ENCODE measurements at regions not wholly inside any gene's neighbourhood (a gene's known extent, or its start where the extent isn't known, plus 50 kb on each side); places are given as distances from the start of the nearest gene placed in this dataset.

DNA sequence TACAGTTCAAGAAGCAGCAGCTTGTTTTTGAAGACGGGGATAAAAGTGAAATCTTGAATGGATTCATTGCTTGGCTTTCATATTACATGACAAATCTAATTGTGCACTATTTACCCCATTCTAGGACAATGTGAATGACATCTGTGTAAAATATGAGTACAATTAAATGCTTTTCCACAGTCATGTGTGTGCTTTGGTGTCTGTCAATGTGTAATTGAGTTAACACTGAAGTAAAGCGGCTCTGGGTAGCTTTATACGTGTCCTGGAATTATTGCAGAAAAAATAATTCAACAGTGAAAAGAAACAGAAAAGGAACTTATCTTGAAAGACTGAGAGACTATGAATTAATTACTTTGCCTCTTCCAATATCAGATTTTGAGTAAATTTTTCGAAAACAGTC lies 233.5 kb upstream of the HS3ST5 start:
- H3K9ac ChIP-seq (ENCODE audit: low read length), result no peak overlapping the region
- no peak overlapping the region for H3K56ac ChIP-seq (ENCODE audit: low read length)
- no peak overlapping the region for H3K4me3 ChIP-seq (ENCODE audit: low read length)
- no peak overlapping the region for H3K18ac ChIP-seq (ENCODE audit: low read length)
- H2BK120ac ChIP-seq (ENCODE audit: low read depth, low read length), result no peak overlapping the region
- no CpG with 5 or more reads among the region's 4 CpGs for WGBS (ENCODE audit: extremely low coverage, insufficient coverage, low lambda C conversion rate)
- no peak overlapping the region for H4K8ac ChIP-seq (ENCODE audit: low read depth, low read length)
- DNase-seq, result no peak
- no peaks in the 10 kb centered on the region for H3K27me3 ChIP-seq (ENCODE audit: insufficient read depth, low read length, poor library complexity)
- H3K4ac ChIP-seq (ENCODE audit: low read depth, low read length), result no peak overlapping the region
- no peak overlapping the region for H2BK15ac ChIP-seq (replicated peaks; ENCODE audit: low read depth)
- no peaks in the 10 kb centered on the region for H3K36me3 ChIP-seq (ENCODE audit: control insufficient read depth, insufficient read depth, low read length)
- H4K5ac ChIP-seq (ENCODE audit: low read length), result no peak overlapping the region
- no peaks in the 10 kb centered on the region for H3K79me2 ChIP-seq (ENCODE audit: control insufficient read depth, insufficient read depth, low read length)
- no peaks in the 10 kb centered on the region for H3K4me1 ChIP-seq (ENCODE audit: control insufficient read depth, low read depth, low read length)
- H3K27ac ChIP-seq (ENCODE audit: low read depth, low read length), result no peak overlapping the region
- no peaks in the 10 kb centered on the region for H3K79me1 ChIP-seq (ENCODE audit: low read length)
- H3K23ac ChIP-seq (ENCODE audit: low read length), result no peak overlapping the region
- H2AK5ac ChIP-seq (ENCODE audit: low read length), result no peak overlapping the region
- H2BK5ac ChIP-seq (ENCODE audit: low read length), result no peak overlapping the region
- no peak overlapping the region for H3K4me2 ChIP-seq (ENCODE audit: low read length)

GRCh38 chr6:114569669-114570068 lies 226.8 kb upstream of the HS3ST5 start:
- no peaks in the 10 kb centered on the region for H3K36me3 ChIP-seq (ENCODE audit: control insufficient read depth, insufficient read depth, low read length)
- no peak overlapping the region for H2AK5ac ChIP-seq (ENCODE audit: low read length)
- peak; percentile 68 for DNase-seq
- H2BK15ac ChIP-seq (replicated peaks; ENCODE audit: low read depth), result no peak overlapping the region
- H3K4ac ChIP-seq (ENCODE audit: low read depth, low read length), result no peak overlapping the region
- no peaks in the 10 kb centered on the region for H3K79me2 ChIP-seq (ENCODE audit: control insufficient read depth, insufficient read depth, low read length)
- no peaks in the 10 kb centered on the region for H3K27me3 ChIP-seq (ENCODE audit: insufficient read depth, low read length, poor library complexity)
- H2BK120ac ChIP-seq (ENCODE audit: low read depth, low read length), result no peak overlapping the region
- no peak overlapping the region for H4K8ac ChIP-seq (ENCODE audit: low read depth, low read length)
- H2BK5ac ChIP-seq (ENCODE audit: low read length), result no peak overlapping the region
- H3K18ac ChIP-seq (ENCODE audit: low read length), result no peak overlapping the region
- H3K79me1 ChIP-seq (ENCODE audit: low read length), result no peaks in the 10 kb centered on the region
- no peak overlapping the region for H3K9ac ChIP-seq (ENCODE audit: low read length)
- no peak overlapping the region for H3K4me3 ChIP-seq (ENCODE audit: low read length)
- no peak overlapping the region for H3K56ac ChIP-seq (ENCODE audit: low read length)
- no CpG with 5 or more reads among the region's 3 CpGs for WGBS (ENCODE audit: extremely low coverage, insufficient coverage, low lambda C conversion rate)
- H3K27ac ChIP-seq (ENCODE audit: low read depth, low read length), result no peak overlapping the region
- peaks cover 2% of the 10 kb centered on the region for H3K4me1 ChIP-seq (ENCODE audit: control insufficient read depth, low read depth, low read length)
- H3K23ac ChIP-seq (ENCODE audit: low read length), result no peak overlapping the region
- H4K5ac ChIP-seq (ENCODE audit: low read length), result no peak overlapping the region
- no peak overlapping the region for H3K4me2 ChIP-seq (ENCODE audit: low read length)

GRCh38 chr6:114564302-114564933 lies 221.6 kb upstream of the HS3ST5 start:
- H3K27me3 ChIP-seq (ENCODE audit: insufficient read depth, low read length, poor library complexity), result no peaks in the 10 kb centered on the region

GRCh38 chr6:114559419-114559818 lies 216.6 kb upstream of the HS3ST5 start:
- Histone ChIP-seq H3K4me2 (ENCODE audit: low read length) (no peak overlapping the region), H2BK5ac (ENCODE audit: low read length) (no peak overlapping the region), H3K4me3 (ENCODE audit: low read length) (no peak overlapping the region), H2BK120ac (ENCODE audit: low read depth, low read length) (no peak overlapping the region), H3K23ac (ENCODE audit: low read length) (no peak overlapping the region), H4K5ac (ENCODE audit: low read length) (no peak overlapping the region), H3K27ac (ENCODE audit: low read depth, low read length) (no peak overlapping the region), H3K79me1 (ENCODE audit: low read length) (no peaks in the 10 kb centered on the region), H3K4ac (ENCODE audit: low read depth, low read length) (no peak overlapping the region), H3K4me1 (ENCODE audit: control insufficient read depth, low read depth, low read length) (no peaks in the 10 kb centered on the region), H3K36me3 (ENCODE audit: control insufficient read depth, insufficient read depth, low read length) (no peaks in the 10 kb centered on the region), H3K79me2 (ENCODE audit: control insufficient read depth, insufficient read depth, low read length) (no peaks in the 10 kb centered on the region), H3K56ac (ENCODE audit: low read length) (no peak overlapping the region), H2BK15ac (replicated peaks; ENCODE audit: low read depth) (no peak overlapping the region), H3K18ac (ENCODE audit: low read length) (no peak overlapping the region), H4K8ac (ENCODE audit: low read depth, low read length) (no peak overlapping the region), H3K9ac (ENCODE audit: low read length) (no peak overlapping the region), H2AK5ac (ENCODE audit: low read length) (no peak overlapping the region), H3K27me3 (ENCODE audit: insufficient read depth, low read length, poor library complexity) (no peaks in the 10 kb centered on the region)
- no CpG with 5 or more reads among the region's 1 CpG for WGBS (ENCODE audit: extremely low coverage, insufficient coverage, low lambda C conversion rate)
- no peak for DNase-seq

More at GRCh38 chr6:114564302-114564933, 221.6 kb upstream of the HS3ST5 start:
- peak; percentile 40 for DNase-seq
- Histone ChIP-seq H3K9ac (ENCODE audit: low read length) (no peak overlapping the region), H4K8ac (ENCODE audit: low read depth, low read length) (no peak overlapping the region), H3K79me1 (ENCODE audit: low read length) (no peaks in the 10 kb centered on the region), H2BK5ac (ENCODE audit: low read length) (no peak overlapping the region), H2BK15ac (replicated peaks; ENCODE audit: low read depth) (no peak overlapping the region), H3K79me2 (ENCODE audit: control insufficient read depth, insufficient read depth, low read length) (no peaks in the 10 kb centered on the region), H3K18ac (ENCODE audit: low read length) (no peak overlapping the region), H2AK5ac (ENCODE audit: low read length) (no peak overlapping the region), H2BK120ac (ENCODE audit: low read depth, low read length) (no peak overlapping the region), H3K4ac (ENCODE audit: low read depth, low read length) (no peak overlapping the region), H3K23ac (ENCODE audit: low read length) (no peak overlapping the region), H3K4me2 (ENCODE audit: low read length) (no peak overlapping the region), H3K36me3 (ENCODE audit: control insufficient read depth, insufficient read depth, low read length) (no peaks in the 10 kb centered on the region), H3K27ac (ENCODE audit: low read depth, low read length) (no peak overlapping the region), H3K4me1 (ENCODE audit: control insufficient read depth, low read depth, low read length) (no peaks in the 10 kb centered on the region), H4K5ac (ENCODE audit: low read length) (no peak overlapping the region), H3K4me3 (ENCODE audit: low read length) (no peak overlapping the region), H3K56ac (ENCODE audit: low read length) (no peak overlapping the region)
- WGBS (ENCODE audit: extremely low coverage, insufficient coverage, low lambda C conversion rate), result no CpG with 5 or more reads among the region's 9 CpGs

- Histone ChIP-seq H3K79me2 (ENCODE audit: control insufficient read depth, insufficient read depth, low read length) (no peaks in the 10 kb centered on the region), H3K56ac (ENCODE audit: low read length) (no peak overlapping the region), H3K9ac (ENCODE audit: low read length) (no peak overlapping the region), H3K27me3 (ENCODE audit: insufficient read depth, low read length, poor library complexity) (no peaks in the 10 kb centered on the region), H4K5ac (ENCODE audit: low read length) (no peak overlapping the region), H3K18ac (ENCODE audit: low read length) (no peak overlapping the region), H4K8ac (ENCODE audit: low read depth, low read length) (no peak overlapping the region), H2BK15ac (replicated peaks; ENCODE audit: low read depth) (no peak overlapping the region), H3K4ac (ENCODE audit: low read depth, low read length) (no peak overlapping the region), H3K23ac (ENCODE audit: low read length) (no peak overlapping the region), H3K4me3 (ENCODE audit: low read length) (no peak overlapping the region), H3K4me1 (ENCODE audit: control insufficient read depth, low read depth, low read length) (no peaks in the 10 kb centered on the region), H3K27ac (ENCODE audit: low read depth, low read length) (no peak overlapping the region), H2BK5ac (ENCODE audit: low read length) (no peak overlapping the region), H2BK120ac (ENCODE audit: low read depth, low read length) (no peak overlapping the region), H2AK5ac (ENCODE audit: low read length) (no peak overlapping the region), H3K79me1 (ENCODE audit: low read length) (no peaks in the 10 kb centered on the region), H3K4me2 (ENCODE audit: low read length) (no peak overlapping the region), H3K36me3 (ENCODE audit: control insufficient read depth, insufficient read depth, low read length) (no peaks in the 10 kb centered on the region)
- no peak for DNase-seq
Measured at GRCh38 chr6:114558153-114558552, 215.3 kb upstream of the HS3ST5 start.

DNA sequence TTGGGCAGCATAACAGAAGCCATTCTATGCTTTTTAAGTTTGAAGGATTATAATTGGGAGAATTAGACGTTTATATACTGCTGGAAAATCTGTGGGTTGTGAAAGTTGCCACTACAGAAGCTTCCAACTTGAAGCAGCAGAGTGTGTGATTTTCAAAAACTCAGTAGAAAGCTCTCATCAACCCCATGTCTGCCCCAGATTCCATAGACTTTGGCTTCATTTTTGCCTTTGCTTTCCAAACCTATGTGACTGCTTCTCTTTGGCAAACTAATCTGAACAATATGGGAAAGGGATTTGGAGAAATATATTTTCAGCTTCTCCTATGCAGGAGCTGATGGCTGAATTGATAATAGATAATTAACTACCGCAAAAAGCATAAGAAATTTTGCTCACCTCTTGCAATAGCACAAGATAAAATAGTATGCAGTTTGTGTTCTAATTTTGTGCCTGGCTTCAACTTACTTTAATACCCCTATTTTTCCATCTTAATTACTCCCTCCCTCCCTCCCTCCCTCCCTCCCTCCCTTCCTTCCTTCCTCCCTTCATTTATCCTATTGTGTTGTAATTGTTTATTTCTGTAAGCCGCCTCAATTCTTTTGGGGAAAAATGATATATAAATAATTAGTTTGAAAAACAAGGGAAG lies 214.1 kb upstream of the HS3ST5 start:
- Histone ChIP-seq H4K8ac (ENCODE audit: low read depth, low read length) (no peak overlapping the region), H3K79me2 (ENCODE audit: control insufficient read depth, insufficient read depth, low read length) (no peaks in the 10 kb centered on the region), H3K56ac (ENCODE audit: low read length) (no peak overlapping the region), H3K79me1 (ENCODE audit: low read length) (no peaks in the 10 kb centered on the region), H3K18ac (ENCODE audit: low read length) (no peak overlapping the region), H3K9ac (ENCODE audit: low read length) (no peak overlapping the region), H3K4ac (ENCODE audit: low read depth, low read length) (no peak overlapping the region), H2BK120ac (ENCODE audit: low read depth, low read length) (no peak overlapping the region), H3K4me3 (ENCODE audit: low read length) (no peak overlapping the region), H3K27me3 (ENCODE audit: insufficient read depth, low read length, poor library complexity) (no peaks in the 10 kb centered on the region), H2BK5ac (ENCODE audit: low read length) (no peak overlapping the region), H2AK5ac (ENCODE audit: low read length) (no peak overlapping the region), H3K36me3 (ENCODE audit: control insufficient read depth, insufficient read depth, low read length) (no peaks in the 10 kb centered on the region), H4K5ac (ENCODE audit: low read length) (no peak overlapping the region), H2BK15ac (replicated peaks; ENCODE audit: low read depth) (no peak overlapping the region), H3K4me1 (ENCODE audit: control insufficient read depth, low read depth, low read length) (no peaks in the 10 kb centered on the region), H3K23ac (ENCODE audit: low read length) (no peak overlapping the region), H3K4me2 (ENCODE audit: low read length) (no peak overlapping the region), H3K27ac (ENCODE audit: low read depth, low read length) (no peak overlapping the region)
- no CpG with 5 or more reads among the region's 3 CpGs for WGBS (ENCODE audit: extremely low coverage, insufficient coverage, low lambda C conversion rate)
- no peak for DNase-seq

Measured in mesendoderm (in vitro differentiated cells).